Right hindlimb (tissue), 1 donor: ENCODE measurements at regions not wholly inside any gene's neighbourhood (a gene's known extent, or its start where the extent isn't known, plus 50 kb on each side); places are given as distances from the start of the nearest gene placed in this dataset.

Experiments
- DNase-seq: peaks from one replicate; pipeline ENCODE4 v3.0.0-alpha.2; 2018

GRCh38 chr13:73223372-73223781, 164.6 kb downstream of the KLF5 start:
- no peak for DNase-seq

- no peak for DNase-seq
Observed at GRCh38 chr13:73222627-73223305, 164.0 kb downstream of the KLF5 start.

GRCh38 chr13:73220966-73221720, 162.3 kb downstream of the KLF5 start:
- DNase-seq = no peak

- DNase-seq = no peak
Observed at GRCh38 chr13:73218181-73218580, 159.4 kb downstream of the KLF5 start.

GRCh38 chr13:73216381-73216831, 157.6 kb downstream of the KLF5 start:
- no peak for DNase-seq

- no peak for DNase-seq
Observed at GRCh38 chr13:73215823-73216222, 157.0 kb downstream of the KLF5 start.

GRCh38 chr13:73212482-73212881, 153.7 kb downstream of the KLF5 start:
- DNase-seq = no peak

- no peak for DNase-seq
Observed at GRCh38 chr13:73210218-73210883, 151.5 kb downstream of the KLF5 start.

GRCh38 chr13:73204952-73205351, 146.1 kb downstream of the KLF5 start:
- no peak for DNase-seq

- DNase-seq = no peak
Observed at GRCh38 chr13:73201626-73202025, 142.8 kb downstream of the KLF5 start.

- no peak for DNase-seq
Observed at GRCh38 chr13:73198991-73199411, 140.2 kb downstream of the KLF5 start.

GRCh38 chr13:73195091-73195490, 136.3 kb downstream of the KLF5 start:
- DNase-seq = no peak

GRCh38 chr13:73194310-73194709, 135.5 kb downstream of the KLF5 start:
- DNase-seq = no peak

GRCh38 chr13:73193554-73193953, 134.7 kb downstream of the KLF5 start:
- no peak for DNase-seq

- no peak for DNase-seq
Observed at GRCh38 chr13:73190477-73190876, 131.7 kb downstream of the KLF5 start.

GRCh38 chr13:73189776-73190175, 131.0 kb downstream of the KLF5 start:
- DNase-seq = no peak

GRCh38 chr13:73189362-73189761, 130.6 kb downstream of the KLF5 start:
- no peak for DNase-seq

GRCh38 chr13:73187106-73187505, 128.3 kb downstream of the KLF5 start:
- no peak for DNase-seq

- DNase-seq = no peak
Observed at GRCh38 chr13:73179650-73180274, 121.0 kb downstream of the KLF5 start.

- no peak for DNase-seq
Observed at GRCh38 chr13:73177916-73178565, 119.2 kb downstream of the KLF5 start.

- no peak for DNase-seq
Observed at GRCh38 chr13:73177017-73177416, 118.2 kb downstream of the KLF5 start.

GRCh38 chr13:73174521-73175010, 115.8 kb downstream of the KLF5 start:
- DNase-seq = no peak
